ENCODE measurements at regions not wholly inside any gene's neighbourhood (a gene's known extent, or its start where the extent isn't known, plus 50 kb on each side); places are given as distances from the start of the nearest gene placed in this dataset.

DNA sequence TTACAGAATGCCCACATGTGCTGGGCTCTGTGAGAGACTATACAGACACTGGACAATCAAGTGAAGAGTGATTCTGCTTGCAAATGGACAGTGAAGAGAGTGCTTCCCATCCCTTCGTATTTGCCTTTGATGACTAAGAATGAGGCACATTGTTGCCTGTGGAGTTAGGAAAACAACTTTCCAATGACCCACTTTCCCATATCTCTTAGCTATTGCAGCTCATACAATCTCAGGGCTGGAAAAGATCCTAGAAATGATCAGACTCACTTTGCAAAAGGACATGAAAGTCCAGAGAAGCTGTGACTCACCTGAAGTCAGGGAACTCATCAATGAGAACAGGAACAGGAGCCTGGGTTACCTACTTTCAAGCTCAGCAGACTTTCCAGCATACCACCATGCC, 440.5 kb upstream of the TCF4 start:
- Histone ChIP-seq H3K27ac (ENCODE audit: low read depth, low read length) (no peak overlapping the region), H3K4me2 (ENCODE audit: low read length) (no peak overlapping the region), H3K9me2 (replicated peaks; ENCODE audit: control insufficient read depth, low read length) (no peaks in the 10 kb centered on the region), H4K20me1 (ENCODE audit: control insufficient read depth, insufficient read depth, low read depth, low read length) (no peaks in the 10 kb centered on the region), H3K27me3 (ENCODE audit: control insufficient read depth, low read length) (no peaks in the 10 kb centered on the region), H3K36me3 (ENCODE audit: control insufficient read depth, low read length) (no peaks in the 10 kb centered on the region), H3K4me1 (ENCODE audit: control insufficient read depth, low read length) (no peaks in the 10 kb centered on the region), H3K9me3 (ENCODE audit: control insufficient read depth, insufficient read depth, low read length) (0 out of 2 replicates have a peak, but pooled peaks cover 3% of the 10 kb centered on the region), H3K79me2 (ENCODE audit: control insufficient read depth, low read length) (no peaks in the 10 kb centered on the region), H3F3A (ENCODE audit: control insufficient read depth, insufficient read depth) (no peaks in the 10 kb centered on the region), H3K4me3 (ENCODE audit: low read length) (no peak overlapping the region)
- TF ChIP-seq EZH2phosphoT487 (IDR thresholded peaks at IDR 0.05; ENCODE audit: borderline replicate concordance, low read length) = no peak
- TF ChIP-seq, protein P1, sequence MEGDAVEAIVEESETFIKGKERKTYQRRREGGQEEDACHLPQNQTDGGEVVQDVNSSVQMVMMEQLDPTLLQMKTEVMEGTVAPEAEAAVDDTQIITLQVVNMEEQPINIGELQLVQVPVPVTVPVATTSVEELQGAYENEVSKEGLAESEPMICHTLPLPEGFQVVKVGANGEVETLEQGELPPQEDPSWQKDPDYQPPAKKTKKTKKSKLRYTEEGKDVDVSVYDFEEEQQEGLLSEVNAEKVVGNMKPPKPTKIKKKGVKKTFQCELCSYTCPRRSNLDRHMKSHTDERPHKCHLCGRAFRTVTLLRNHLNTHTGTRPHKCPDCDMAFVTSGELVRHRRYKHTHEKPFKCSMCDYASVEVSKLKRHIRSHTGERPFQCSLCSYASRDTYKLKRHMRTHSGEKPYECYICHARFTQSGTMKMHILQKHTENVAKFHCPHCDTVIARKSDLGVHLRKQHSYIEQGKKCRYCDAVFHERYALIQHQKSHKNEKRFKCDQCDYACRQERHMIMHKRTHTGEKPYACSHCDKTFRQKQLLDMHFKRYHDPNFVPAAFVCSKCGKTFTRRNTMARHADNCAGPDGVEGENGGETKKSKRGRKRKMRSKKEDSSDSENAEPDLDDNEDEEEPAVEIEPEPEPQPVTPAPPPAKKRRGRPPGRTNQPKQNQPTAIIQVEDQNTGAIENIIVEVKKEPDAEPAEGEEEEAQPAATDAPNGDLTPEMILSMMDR (IDR thresholded peaks at IDR 0.05; ENCODE audit: low read depth, low read length, poor library complexity, severe bottlenecking) = no peak

DNA sequence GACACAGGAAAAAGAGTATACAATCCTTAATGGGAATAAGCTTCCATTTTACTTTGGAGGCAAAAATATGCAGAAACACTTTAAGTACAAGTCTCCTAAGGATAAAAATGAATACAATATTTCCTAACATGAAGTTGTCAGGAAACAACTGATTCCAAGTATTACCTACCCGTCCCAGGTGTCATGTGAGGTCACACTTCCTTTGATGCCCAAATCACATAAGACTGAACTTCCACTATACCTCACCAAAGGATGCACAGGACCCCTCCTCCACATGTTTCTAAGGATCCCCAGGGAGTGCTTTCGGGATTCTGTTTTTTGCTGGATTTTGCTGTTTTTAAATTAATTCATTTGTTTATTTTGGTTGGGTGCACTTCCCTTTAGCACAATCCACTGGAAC, 438.5 kb upstream of the TCF4 start:
- Histone ChIP-seq H3K27me3 (ENCODE audit: control insufficient read depth, low read length) (no peaks in the 10 kb centered on the region), H3K4me2 (ENCODE audit: low read length) (no peak overlapping the region), H3K36me3 (ENCODE audit: control insufficient read depth, low read length) (no peaks in the 10 kb centered on the region), H3K79me2 (ENCODE audit: control insufficient read depth, low read length) (no peaks in the 10 kb centered on the region), H3K27ac (ENCODE audit: low read depth, low read length) (no peak overlapping the region), H3K9me2 (replicated peaks; ENCODE audit: control insufficient read depth, low read length) (no peaks in the 10 kb centered on the region), H3K4me1 (ENCODE audit: control insufficient read depth, low read length) (no peaks in the 10 kb centered on the region), H4K20me1 (ENCODE audit: control insufficient read depth, insufficient read depth, low read depth, low read length) (no peaks in the 10 kb centered on the region), H3K4me3 (ENCODE audit: low read length) (no peak overlapping the region), H3F3A (ENCODE audit: control insufficient read depth, insufficient read depth) (no peaks in the 10 kb centered on the region), H3K9me3 (ENCODE audit: control insufficient read depth, insufficient read depth, low read length) (no peaks in the 10 kb centered on the region)
- TF ChIP-seq, protein P1 (IDR thresholded peaks at IDR 0.05; ENCODE audit: low read depth, low read length, poor library complexity, severe bottlenecking) = no peak
- TF ChIP-seq EZH2phosphoT487 (IDR thresholded peaks at IDR 0.05; ENCODE audit: borderline replicate concordance, low read length) = no peak

DNA sequence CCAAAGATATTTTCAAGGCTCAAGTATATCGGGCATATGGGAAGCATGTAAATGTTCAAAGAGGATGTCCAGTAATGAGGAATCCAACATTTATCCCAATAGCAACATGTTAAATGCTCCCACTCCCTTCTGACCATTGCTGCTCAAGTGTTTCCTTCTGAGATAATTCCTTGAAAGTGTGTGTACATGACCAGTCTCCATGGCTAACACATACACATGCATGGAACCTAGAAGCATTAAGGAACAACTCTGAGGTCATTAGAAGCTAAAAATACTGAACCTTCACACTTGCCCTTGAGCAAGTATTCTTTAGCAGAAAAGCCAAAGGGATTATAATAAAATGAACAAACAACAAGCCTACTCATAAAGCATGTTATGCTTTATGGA, 433.8 kb upstream of the TCF4 start:
- H3K79me2 ChIP-seq (ENCODE audit: control insufficient read depth, low read length) = no peaks in the 10 kb centered on the region
- H3K4me3 ChIP-seq (ENCODE audit: low read length) = no peak overlapping the region
- no peaks in the 10 kb centered on the region for H3K27me3 ChIP-seq (ENCODE audit: control insufficient read depth, low read length)
- peaks cover 2% of the 10 kb centered on the region; the same call in 1 of the 2 replicates for H3K9me3 ChIP-seq (ENCODE audit: control insufficient read depth, insufficient read depth, low read length)
- no peak overlapping the region for H3K4me2 ChIP-seq (ENCODE audit: low read length)
- no peaks in the 10 kb centered on the region for H4K20me1 ChIP-seq (ENCODE audit: control insufficient read depth, insufficient read depth, low read depth, low read length)
- no peak overlapping the region for H3K27ac ChIP-seq (ENCODE audit: low read depth, low read length)
- H3K4me1 ChIP-seq (ENCODE audit: control insufficient read depth, low read length) = no peaks in the 10 kb centered on the region
- no peaks in the 10 kb centered on the region for H3K36me3 ChIP-seq (ENCODE audit: control insufficient read depth, low read length)
- H3K9me2 ChIP-seq (replicated peaks; ENCODE audit: control insufficient read depth, low read length) = no peaks in the 10 kb centered on the region
- H3F3A ChIP-seq (ENCODE audit: control insufficient read depth, insufficient read depth) = no peaks in the 10 kb centered on the region
- no peak for TF ChIP-seq EZH2phosphoT487 (IDR thresholded peaks at IDR 0.05; ENCODE audit: borderline replicate concordance, low read length)
- TF ChIP-seq, protein P1 (IDR thresholded peaks at IDR 0.05; ENCODE audit: low read depth, low read length, poor library complexity, severe bottlenecking) = no peak
